ENCODE measurements at regions not wholly inside any gene's neighbourhood (a gene's known extent, or its start where the extent isn't known, plus 50 kb on each side); places are given as distances from the start of the nearest gene placed in this dataset.

DNA sequence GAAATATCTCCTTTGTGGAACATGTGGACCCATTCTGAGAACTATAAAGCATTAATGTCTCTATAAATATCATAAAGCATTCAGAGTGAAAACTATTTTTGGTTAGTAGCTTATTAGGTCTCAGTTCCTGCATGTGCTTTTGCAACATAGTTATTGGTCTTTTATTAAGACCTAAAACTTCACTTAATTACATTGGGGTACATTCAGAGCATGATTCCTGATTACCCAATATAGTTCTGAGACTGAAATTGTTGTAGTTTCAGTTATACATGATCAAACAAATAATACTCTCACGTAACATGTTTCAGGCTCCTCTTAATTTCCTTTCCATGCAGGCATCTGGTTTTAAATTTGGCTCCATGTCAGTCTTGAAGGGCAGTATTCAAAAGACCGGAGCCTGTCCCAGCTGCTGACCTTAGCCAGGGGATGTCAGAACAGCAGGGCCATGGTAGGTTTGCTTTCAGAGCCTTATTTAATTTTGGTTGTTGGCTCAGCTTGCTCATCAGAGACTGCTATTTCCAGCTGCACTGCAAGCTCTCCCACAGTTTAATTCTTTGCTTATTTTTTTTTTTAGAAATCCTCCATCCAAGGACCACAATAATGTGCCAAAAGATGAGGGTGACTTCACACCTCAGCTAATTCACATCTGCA, 447.8 kb upstream of the FZD8 start:
- TF ChIP-seq, protein P1, sequence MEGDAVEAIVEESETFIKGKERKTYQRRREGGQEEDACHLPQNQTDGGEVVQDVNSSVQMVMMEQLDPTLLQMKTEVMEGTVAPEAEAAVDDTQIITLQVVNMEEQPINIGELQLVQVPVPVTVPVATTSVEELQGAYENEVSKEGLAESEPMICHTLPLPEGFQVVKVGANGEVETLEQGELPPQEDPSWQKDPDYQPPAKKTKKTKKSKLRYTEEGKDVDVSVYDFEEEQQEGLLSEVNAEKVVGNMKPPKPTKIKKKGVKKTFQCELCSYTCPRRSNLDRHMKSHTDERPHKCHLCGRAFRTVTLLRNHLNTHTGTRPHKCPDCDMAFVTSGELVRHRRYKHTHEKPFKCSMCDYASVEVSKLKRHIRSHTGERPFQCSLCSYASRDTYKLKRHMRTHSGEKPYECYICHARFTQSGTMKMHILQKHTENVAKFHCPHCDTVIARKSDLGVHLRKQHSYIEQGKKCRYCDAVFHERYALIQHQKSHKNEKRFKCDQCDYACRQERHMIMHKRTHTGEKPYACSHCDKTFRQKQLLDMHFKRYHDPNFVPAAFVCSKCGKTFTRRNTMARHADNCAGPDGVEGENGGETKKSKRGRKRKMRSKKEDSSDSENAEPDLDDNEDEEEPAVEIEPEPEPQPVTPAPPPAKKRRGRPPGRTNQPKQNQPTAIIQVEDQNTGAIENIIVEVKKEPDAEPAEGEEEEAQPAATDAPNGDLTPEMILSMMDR (IDR thresholded peaks at IDR 0.05), result no peak
- TF ChIP-seq EZH2 (IDR thresholded peaks at IDR 0.05; ENCODE audit: borderline replicate concordance, insufficient read depth, low read depth, low read length, poor library complexity, severe bottlenecking), result no peak

All from B cell (primary cell).